ENCODE measurements at regions not wholly inside any gene's neighbourhood (a gene's known extent, or its start where the extent isn't known, plus 50 kb on each side); places are given as distances from the start of the nearest gene placed in this dataset.

- TF ChIP-seq CTCF (conservative IDR thresholded peaks at IDR 0.05 in 1 of 2, IDR thresholded peaks at IDR 0.05 in 1 of 2; ENCODE audit: low read depth in 1 of 2, low read length in 2 of 2) (no peak), EZH2 (IDR thresholded peaks at IDR 0.05; ENCODE audit: low read length, missing control alignments) (no peak)
These were observed 82.3 kb upstream of the RNU6-1 start for GRCh38 chr15:67922106-67922675.

All from fibroblast of lung (primary cell).